ENCODE measurements at regions not wholly inside any gene's neighbourhood (a gene's known extent, or its start where the extent isn't known, plus 50 kb on each side); places are given as distances from the start of the nearest gene placed in this dataset.

GRCh38 chr20:56806952-56807517 lies 177.9 kb downstream of the TFAP2C start:
- ChIA-PET RAD21 (ENCODE audit: low non-redundant PET in 1 of 2, low total read pairs in 2 of 2, uncharacterized antibody in 2 of 2, unreplicated experiment in 2 of 2) (no interaction called here), POLR2A (no interaction called here), CTCF (no interaction called here)
- Histone ChIP-seq H3K27me3 (ENCODE audit: insufficient read depth, low read length) (no peaks in the 10 kb centered on the region), H4K20me1 (ENCODE audit: insufficient read depth) (no peaks in the 10 kb centered on the region), H3K4me2 (ENCODE audit: low read length) (no peak overlapping the region), H3K4me3 (replicated peaks in 1 of 2; ENCODE audit: low read depth in 1 of 2, low read length in 2 of 2) (no peak overlapping the region), H3K9ac (ENCODE audit: low read length) (no peak overlapping the region), H3K9me3 (ENCODE audit: control insufficient read depth in 1 of 2, insufficient read depth in 1 of 2, low read depth in 1 of 2, low read length in 2 of 2) (no peaks in the 10 kb centered on the region), H3K79me2 (ENCODE audit: insufficient read depth, low read length) (no peaks in the 10 kb centered on the region), H3K27ac (ENCODE audit: low read depth, low read length) (no peak overlapping the region), H3K9me2 (ENCODE audit: insufficient read depth) (no peaks in the 10 kb centered on the region), H3K4me1 (ENCODE audit: control insufficient read depth in 1 of 2, insufficient read depth in 2 of 2, low read length in 2 of 2) (peaks cover 8 to 14% of the 10 kb centered on the region in 2 experiments; a peak in 3 of 4 replicates), H2AFZ (ENCODE audit: low read depth, low read length, poor library complexity, severe bottlenecking) (no peak overlapping the region), H3K36me3 (ENCODE audit: control insufficient read depth in 1 of 2, insufficient read depth in 2 of 2, low read length in 2 of 2) (no peaks in the 10 kb centered on the region)
- ATAC-seq (no peak), DNase-seq (ENCODE audit: low read depth, low spot score) (no peak)
- intact Hi-C loops (cut with micrococcal nuclease): no loop called here
- TF ChIP-seq SP1 (IDR thresholded peaks at IDR 0.05; ENCODE audit: low read depth) (no peak), YY1 (IDR thresholded peaks at IDR 0.05; ENCODE audit: extremely low read depth, insufficient replicate concordance, low read depth, low read length) (no peak), TCF7L2 (IDR thresholded peaks at IDR 0.05; ENCODE audit: borderline replicate concordance, extremely low read depth, insufficient read depth, insufficient read length) (no peak), CTCF (IDR thresholded peaks at IDR 0.05 in 2 of 3, conservative IDR thresholded peaks at IDR 0.05 in 1 of 3; ENCODE audit: borderline replicate concordance in 1 of 3, insufficient read depth in 1 of 3, low read depth in 2 of 3, low read length in 2 of 3) (no peak)
- BruUV-seq (replicated peaks): no TSS peak

GRCh38 chr20:56808117-56808725 lies 179.1 kb downstream of the TFAP2C start:
- BruUV-seq (replicated peaks): no TSS peak
- Histone ChIP-seq H3K4me1 (ENCODE audit: control insufficient read depth in 1 of 2, insufficient read depth in 2 of 2, low read length in 2 of 2) (peaks cover 8 to 14% of the 10 kb centered on the region in 2 experiments; a peak in 3 of 4 replicates), H3K9me2 (ENCODE audit: insufficient read depth) (no peaks in the 10 kb centered on the region), H3K9ac (ENCODE audit: low read length) (no peak overlapping the region), H3K4me3 (replicated peaks in 1 of 2; ENCODE audit: low read depth in 1 of 2, low read length in 2 of 2) (no peak overlapping the region), H3K27ac (ENCODE audit: low read depth, low read length) (no peak overlapping the region), H3K27me3 (ENCODE audit: insufficient read depth, low read length) (no peaks in the 10 kb centered on the region), H4K20me1 (ENCODE audit: insufficient read depth) (no peaks in the 10 kb centered on the region), H3K4me2 (ENCODE audit: low read length) (no peak overlapping the region), H2AFZ (ENCODE audit: low read depth, low read length, poor library complexity, severe bottlenecking) (no peak overlapping the region), H3K79me2 (ENCODE audit: insufficient read depth, low read length) (no peaks in the 10 kb centered on the region), H3K36me3 (ENCODE audit: control insufficient read depth in 1 of 2, insufficient read depth in 2 of 2, low read length in 2 of 2) (no peaks in the 10 kb centered on the region), H3K9me3 (ENCODE audit: control insufficient read depth in 1 of 2, insufficient read depth in 1 of 2, low read depth in 1 of 2, low read length in 2 of 2) (no peaks in the 10 kb centered on the region)
- TF ChIP-seq EZH2phosphoT487 (IDR thresholded peaks at IDR 0.05; ENCODE audit: borderline replicate concordance) (no peak), YY1 (IDR thresholded peaks at IDR 0.05; ENCODE audit: extremely low read depth, insufficient replicate concordance, low read depth, low read length) (no peak), SP1 (IDR thresholded peaks at IDR 0.05; ENCODE audit: low read depth) (no peak), SRF (IDR thresholded peaks at IDR 0.05; ENCODE audit: low read depth) (no peak), ELF1 (IDR thresholded peaks at IDR 0.05; ENCODE audit: borderline replicate concordance, low read depth) (no peak), REST (IDR thresholded peaks at IDR 0.05; ENCODE audit: low read depth) (no peak)
- intact Hi-C loops (cut with micrococcal nuclease): no loop called here
- ChIA-PET POLR2A (no interaction called here), RAD21 (ENCODE audit: low non-redundant PET in 1 of 2, low total read pairs in 2 of 2, uncharacterized antibody in 2 of 2, unreplicated experiment in 2 of 2) (no interaction called here), CTCF (no interaction called here)
- DNase-seq (ENCODE audit: low read depth, low spot score): no peak
- no peak for ATAC-seq
